ENCODE measurements at regions not wholly inside any gene's neighbourhood (a gene's known extent, or its start where the extent isn't known, plus 50 kb on each side); places are given as distances from the start of the nearest gene placed in this dataset.

GRCh38 chr10:78507510-78508160 is 474.0 kb downstream of the RPS24 start:
- DNase-seq: no peak

- DNase-seq: no peak
Measured at GRCh38 chr10:78508955-78509748, 475.5 kb downstream of the RPS24 start.

- no peak for DNase-seq
Measured at GRCh38 chr10:78510566-78511323, 477.1 kb downstream of the RPS24 start.

GRCh38 chr10:78511324-78512204 is 477.9 kb downstream of the RPS24 start:
- no peak for DNase-seq

- no peak for DNase-seq
Measured at GRCh38 chr10:78512205-78512550, 478.5 kb downstream of the RPS24 start.

GRCh38 chr10:78513330-78513729 is 479.7 kb downstream of the RPS24 start:
- DNase-seq: no peak

- DNase-seq: no peak
Measured at GRCh38 chr10:78513986-78514385, 480.3 kb downstream of the RPS24 start.

GRCh38 chr10:78514459-78514858 is 480.8 kb downstream of the RPS24 start:
- no peak for DNase-seq

GRCh38 chr10:78515038-78515872 is 481.6 kb downstream of the RPS24 start:
- DNase-seq: no peak

GRCh38 chr10:78515873-78516153 is 482.1 kb downstream of the RPS24 start:
- DNase-seq: no peak

- DNase-seq: no peak
Measured at GRCh38 chr10:78516236-78516635, 482.6 kb downstream of the RPS24 start.

GRCh38 chr10:78516756-78517155 is 483.1 kb downstream of the RPS24 start:
- DNase-seq: no peak

- no peak for DNase-seq
Measured at GRCh38 chr10:78518224-78518623, 484.6 kb downstream of the RPS24 start.

GRCh38 chr10:78520737-78521430 is 487.2 kb downstream of the RPS24 start:
- no peak for DNase-seq

GRCh38 chr10:78523453-78523852 is 489.8 kb downstream of the RPS24 start:
- no peak for DNase-seq

GRCh38 chr10:78524342-78524741 is 490.7 kb downstream of the RPS24 start:
- no peak for DNase-seq

GRCh38 chr10:78524941-78525340 is 491.3 kb downstream of the RPS24 start:
- no peak for DNase-seq

GRCh38 chr10:78526347-78526746 is 492.7 kb downstream of the RPS24 start:
- DNase-seq: no peak

- DNase-seq: no peak
Measured at GRCh38 chr10:78527296-78527695, 493.6 kb downstream of the RPS24 start.

GRCh38 chr10:78528749-78529204 is 495.1 kb downstream of the RPS24 start:
- no peak for DNase-seq

- DNase-seq: no peak
Measured at GRCh38 chr10:78529262-78529661, 495.6 kb downstream of the RPS24 start.

Data from stimulated activated CD8-positive, alpha-beta memory T cell treated with anti-CD3 and anti-CD28 coated beads, Interleukin-4, amount 100 ng/mL, for 48 hours (primary cell).